Naive thymus-derived CD8-positive, alpha-beta T cell (primary cell): ENCODE measurements at regions not wholly inside any gene's neighbourhood (a gene's known extent, or its start where the extent isn't known, plus 50 kb on each side); places are given as distances from the start of the nearest gene placed in this dataset.

ENCODE experiments used
- ATAC-seq, 2 donors: fragments of 150-1000 bp; cut with Tn5 transposase in 1 of 2; sonication (Bioruptor Pico), chemical (Tn5 transposase) in 1 of 2; 1 replicate in 1 of 2; 2 replicates in 1 of 2; pipeline ENCODE4 v1.10.0; 2021; ENCODE audit warnings: mild to moderate bottlenecking in 2 of 2, moderate library complexity in 2 of 2
- POLR2A ChIA-PET: fragments of 350-600 bp; sonication (Branson Sonifier 250); formaldehyde crosslinking; loops from one replicate; lab custom pipeline; 2021; ENCODE audit warnings: antibody characterized with exemption; lab: Charles Lee
- DNase-seq, 10 donors: peaks; one replicate each; pipeline versions ENCODE4 v3.0.0 to v3.0.0-alpha.2; 2020 to 2022
- H3K27ac Mint-ChIP-seq, 10 donors: one replicate each; pipeline ENCODE4 v1.8.0; 2020 to 2022; ENCODE audit warnings: mild to moderate bottlenecking in 10 of 10, mixed read lengths in 10 of 10, moderate library complexity in 4 of 10, inconsistent platforms in 1 of 10
- H3K27me3 Mint-ChIP-seq, 5 donors: one replicate each; pipeline ENCODE4 v1.8.0; 2021 to 2022; ENCODE audit warnings: mixed read lengths in 5 of 5
- H3K36me3 Mint-ChIP-seq, 3 donors: one replicate each; pipeline ENCODE4 v1.8.0; 2020 to 2022; ENCODE audit warnings: mixed read lengths in 3 of 3, mild to moderate bottlenecking in 2 of 3, inconsistent platforms in 1 of 3
- H3K4me1 Mint-ChIP-seq, 4 donors: one replicate each; pipeline ENCODE4 v1.8.0; 2021 to 2022; ENCODE audit warnings: mixed read lengths in 4 of 4
- H3K4me3 Mint-ChIP-seq, 10 donors: one replicate each; pipeline ENCODE4 v1.8.0; 2020 to 2022; ENCODE audit warnings: mild to moderate bottlenecking in 10 of 10, mixed read lengths in 10 of 10, moderate library complexity in 6 of 10, inconsistent platforms in 1 of 10
- H3K9me3 Mint-ChIP-seq, 9 donors: one replicate each; pipeline ENCODE4 v1.8.0; 2020 to 2022; ENCODE audit warnings: mixed read lengths in 9 of 9, mild to moderate bottlenecking in 3 of 9, inconsistent platforms in 1 of 9, moderate library complexity in 1 of 9

DNA sequence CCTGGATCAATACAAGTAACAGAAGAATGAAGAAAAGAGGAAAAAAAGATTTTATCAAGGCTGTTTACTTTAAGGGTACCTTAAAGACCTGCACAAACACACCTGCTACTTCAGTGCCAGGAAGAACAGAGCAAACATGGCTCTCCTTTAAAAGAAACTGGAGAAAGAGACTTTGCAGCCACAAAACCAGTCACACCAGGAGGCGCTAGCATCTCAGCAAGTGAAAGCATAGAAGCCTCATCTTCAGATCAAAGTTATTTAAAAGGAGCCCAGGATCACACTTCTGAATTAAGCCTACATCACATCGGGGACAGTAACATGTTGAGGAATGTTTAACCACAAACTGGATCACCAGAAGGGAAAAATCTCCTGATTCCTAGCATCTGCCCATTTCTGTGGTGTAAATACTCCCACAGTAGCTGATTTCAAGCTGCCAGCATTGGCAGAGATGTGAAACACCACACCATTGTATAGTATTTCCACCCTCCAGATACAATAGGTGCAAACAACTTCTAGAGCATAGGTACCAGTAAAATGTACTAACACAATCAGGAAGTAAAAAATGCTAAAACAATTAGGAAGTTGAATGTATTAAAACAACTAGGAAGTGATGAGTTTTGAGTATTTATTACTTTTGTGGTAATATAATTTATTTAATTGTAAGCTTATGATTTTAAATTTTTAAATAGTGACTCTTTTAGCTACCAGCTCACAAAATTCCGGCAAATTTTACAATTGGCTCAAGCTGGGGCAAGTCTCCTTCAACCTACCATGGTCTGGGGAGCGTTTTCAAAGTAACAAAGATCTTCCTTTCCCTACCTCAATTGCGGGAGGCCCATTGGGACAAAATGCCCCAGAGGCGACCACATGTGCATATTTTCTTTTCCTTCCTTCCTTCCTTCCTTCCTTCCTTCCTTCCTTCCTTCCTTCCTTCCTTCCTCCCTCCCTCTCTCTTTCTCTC lies 105.3 kb upstream of the CLDN14 start:
- Mint-ChIP-seq H3K9me3 (no peaks in the 10 kb centered on the region), H3K27me3 (peaks cover 0 to 16% (median 4%) of the 10 kb centered on the region in 5 donors), H3K4me3 (no peak overlapping the region), H3K4me1 (peaks cover 4 to 15% (median 9%) of the 10 kb centered on the region in 4 donors), H3K27ac (peak overlapping the region in 1 of 10 donors; percentile 43), H3K36me3 (no peaks in the 10 kb centered on the region)
- ATAC-seq (peak in 1 of 2 donors; percentile 53), DNase-seq (peak in 8 of 10 donors; percentile 17 to 59 (median 42))
- POLR2A ChIA-PET = interaction anchor here (0.7 kb wide), 1 partner anchor 156 kb away, joined by 7 read pairs; no protein-coding TSS in a partner anchor

DNA sequence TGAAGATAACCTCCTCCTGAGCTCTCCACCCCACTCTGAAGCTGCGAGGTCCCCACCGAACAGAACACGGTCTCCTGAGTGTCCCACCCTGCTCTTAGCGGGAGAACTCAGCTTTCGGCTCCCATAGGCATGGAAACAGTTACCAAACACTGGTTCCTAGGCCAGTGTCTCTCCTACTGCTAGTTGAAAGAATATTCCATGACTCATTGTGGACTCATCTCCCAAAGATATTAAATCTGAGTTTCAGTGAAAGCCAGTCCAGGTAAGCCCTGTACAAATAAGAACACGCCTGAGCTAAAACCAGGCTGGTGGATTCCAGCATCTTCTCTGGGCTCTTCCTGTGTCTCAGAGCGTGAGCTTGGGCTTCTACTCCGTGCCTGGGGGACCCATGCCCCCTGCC lies 107.5 kb upstream of the CLDN14 start:
- Mint-ChIP-seq H3K4me1 (peaks cover 4 to 15% (median 9%) of the 10 kb centered on the region in 4 donors), H3K36me3 (no peaks in the 10 kb centered on the region), H3K27me3 (peaks cover 0 to 9% (median 2%) of the 10 kb centered on the region in 5 donors), H3K27ac (peak overlapping the region in 1 of 10 donors; percentile 32), H3K4me3 (no peak overlapping the region), H3K9me3 (no peaks in the 10 kb centered on the region)
- no peak for ATAC-seq
- POLR2A ChIA-PET = no interaction called here
- DNase-seq = no peak

DNA sequence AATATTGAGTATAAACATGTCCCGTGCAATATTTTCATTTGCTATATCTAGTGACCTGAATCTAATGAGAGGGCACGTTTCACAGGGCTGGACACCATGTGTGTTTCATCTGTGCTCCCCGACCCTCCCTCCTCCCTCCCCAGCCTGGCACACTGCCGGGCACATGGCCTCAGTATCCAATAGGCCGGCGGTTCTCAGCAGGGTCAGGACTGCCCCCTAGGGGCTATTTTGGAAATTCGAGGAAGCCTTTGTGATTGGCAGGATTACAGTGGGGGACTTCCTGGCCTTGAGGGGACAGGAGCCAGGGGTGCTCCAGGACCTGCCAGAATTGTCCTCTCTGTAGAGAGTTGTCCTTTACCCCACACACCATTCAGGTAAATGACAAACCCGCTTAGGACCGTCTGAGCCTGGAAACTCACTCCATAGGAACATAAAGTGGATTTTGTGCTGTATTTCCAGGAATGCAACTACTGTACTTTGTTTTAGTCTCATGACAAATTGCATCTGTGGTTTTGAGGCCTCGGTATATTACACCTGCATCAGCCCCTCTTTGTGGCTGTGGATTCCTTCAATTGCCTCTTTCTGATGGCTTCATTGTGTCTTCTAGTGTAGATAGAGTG lies 109.5 kb upstream of the SIM2 start:
- Mint-ChIP-seq H3K27ac (peak overlapping the region in 1 of 10 donors; percentile 7), H3K27me3 (peaks cover 0 to 17% (median 4%) of the 10 kb centered on the region in 5 donors), H3K4me3 (no peak overlapping the region), H3K36me3 (no peaks in the 10 kb centered on the region), H3K9me3 (no peaks in the 10 kb centered on the region), H3K4me1 (peaks cover 4 to 15% (median 9%) of the 10 kb centered on the region in 4 donors)
- DNase-seq (no peak), ATAC-seq (no peak)
- POLR2A ChIA-PET = no interaction called here

DNA sequence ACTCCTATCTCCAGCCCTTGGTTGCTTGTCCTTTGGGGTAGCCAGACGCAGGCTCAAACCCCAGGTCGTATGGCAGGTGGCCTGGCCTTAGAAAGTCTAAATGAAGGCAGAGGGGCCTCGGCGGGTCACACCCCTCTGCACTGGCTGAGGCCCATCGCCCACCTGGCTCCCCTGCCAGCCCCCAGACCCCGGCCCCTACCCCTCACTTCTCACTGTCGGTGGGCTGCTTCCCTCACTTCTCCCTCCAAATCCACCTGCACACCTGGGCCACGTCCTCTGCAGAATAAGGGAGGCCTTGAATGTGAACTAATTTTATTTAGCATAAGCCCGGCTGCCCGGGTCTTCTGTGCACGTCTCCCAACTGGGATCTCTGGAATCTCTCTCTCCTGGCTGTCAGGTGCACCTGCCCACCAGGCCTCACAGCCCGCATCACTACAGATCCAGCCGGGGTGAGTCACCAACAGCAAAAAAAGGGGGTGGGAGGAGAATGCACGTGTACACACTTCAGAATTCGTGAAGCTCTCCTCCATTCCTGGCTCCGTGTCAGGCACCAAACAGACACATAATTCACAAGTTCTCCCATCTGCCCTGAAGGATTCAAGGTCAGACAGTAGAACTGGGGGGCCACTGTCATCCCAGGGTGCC lies 107.5 kb upstream of the SIM2 start:
- Mint-ChIP-seq H3K4me3 (no peak overlapping the region), H3K36me3 (no peaks in the 10 kb centered on the region), H3K27ac (no peak overlapping the region), H3K4me1 (peaks cover 0 to 6% (median 1%) of the 10 kb centered on the region in 4 donors), H3K27me3 (peaks cover 0 to 19% (median 6%) of the 10 kb centered on the region in 5 donors), H3K9me3 (no peaks in the 10 kb centered on the region)
- DNase-seq (no peak), ATAC-seq (no peak)
- POLR2A ChIA-PET = no interaction called here

DNA sequence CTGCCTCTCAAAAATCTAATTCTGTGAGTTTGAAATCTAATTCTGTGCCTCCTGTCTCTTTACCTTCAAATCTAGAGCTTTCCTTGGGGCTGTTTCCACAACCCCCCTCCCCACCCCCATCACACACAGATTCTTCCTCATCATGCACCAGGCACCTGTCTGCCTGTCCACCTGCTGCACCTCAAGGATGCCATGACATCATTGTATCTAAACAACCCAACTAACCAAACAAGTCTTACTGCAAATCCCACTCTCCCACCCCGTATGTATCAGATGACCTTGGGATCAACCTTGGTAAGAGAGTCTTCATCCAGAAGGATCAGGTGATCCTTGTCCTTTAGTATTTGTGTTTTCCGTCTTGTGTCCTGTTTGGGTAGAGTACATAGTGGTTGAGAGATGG lies 102.7 kb upstream of the SIM2 start:
- DNase-seq (no peak), ATAC-seq (no peak)
- no peaks in the 10 kb centered on the region for H3K36me3 Mint-ChIP-seq
- H3K9me3 Mint-ChIP-seq = no peaks in the 10 kb centered on the region
- POLR2A ChIA-PET = no interaction called here
- peaks cover 0 to 9% (median 2%) of the 10 kb centered on the region in 4 donors for H3K4me1 Mint-ChIP-seq
- H3K27me3 Mint-ChIP-seq = peaks cover 0 to 19% (median 7%) of the 10 kb centered on the region in 5 donors
- no peak overlapping the region for H3K4me3 Mint-ChIP-seq
- peak overlapping the region in 2 of 10 donors; percentile 15 to 50 for H3K27ac Mint-ChIP-seq

DNA sequence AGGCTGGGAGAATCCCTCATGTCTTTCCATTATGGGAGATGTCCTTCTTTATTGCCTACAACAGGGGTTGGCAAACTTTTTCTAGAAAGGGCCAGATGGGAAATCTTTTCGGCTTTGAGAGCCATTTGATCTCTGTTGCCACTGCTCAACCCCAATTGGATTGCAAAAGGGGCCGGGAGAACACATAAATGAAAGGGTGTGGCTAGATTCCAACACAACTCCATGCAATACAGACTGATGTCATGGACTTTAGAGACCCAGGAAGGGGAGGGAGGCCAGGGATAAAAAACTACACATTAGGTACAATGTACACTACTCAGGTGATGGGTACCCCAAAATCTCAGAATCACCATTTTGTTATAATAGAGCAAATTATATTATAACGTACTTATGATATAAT lies 97.6 kb upstream of the SIM2 start:
- POLR2A ChIA-PET = no interaction called here
- peak overlapping the region; percentile 33 to 88 (median 72) for H3K27ac Mint-ChIP-seq
- H3K4me1 Mint-ChIP-seq = peaks cover 14 to 39% (median 22%) of the 10 kb centered on the region in 4 donors
- no peaks in the 10 kb centered on the region for H3K36me3 Mint-ChIP-seq
- DNase-seq (no peak), ATAC-seq (no peak)
- H3K9me3 Mint-ChIP-seq = no peaks in the 10 kb centered on the region
- H3K27me3 Mint-ChIP-seq = peaks cover 0 to 2% (median 0%) of the 10 kb centered on the region in 5 donors
- no peak overlapping the region for H3K4me3 Mint-ChIP-seq

DNA sequence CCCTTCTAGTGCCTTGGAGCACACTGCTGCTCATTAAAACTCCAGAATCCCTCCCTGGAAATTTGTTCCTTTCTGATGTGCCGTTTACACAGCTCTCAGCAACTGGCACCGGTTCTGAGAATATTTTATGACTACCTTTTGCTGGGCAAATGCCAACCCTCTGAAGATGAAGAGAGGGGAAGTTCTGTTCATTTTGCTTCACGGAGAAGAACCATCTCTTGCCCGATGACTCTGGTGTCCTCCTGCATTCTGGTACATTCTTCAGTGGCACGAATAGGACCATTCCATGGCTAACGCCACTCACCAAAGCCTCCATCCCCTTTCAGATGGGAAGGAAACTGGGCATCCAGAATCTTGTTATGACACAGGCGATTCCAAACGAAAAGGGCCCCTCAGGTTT lies 96.2 kb upstream of the SIM2 start:
- POLR2A ChIA-PET = no interaction called here
- H3K4me3 Mint-ChIP-seq = peak overlapping the region; percentile 51 to 78 (median 72)
- H3K27me3 Mint-ChIP-seq = peaks cover 0 to 2% (median 0%) of the 10 kb centered on the region in 5 donors
- ATAC-seq = peak in 1 of 2 donors; percentile 52
- DNase-seq = peak in 3 of 10 donors; percentile 24 to 32 (median 31)
- peaks cover 14 to 39% (median 22%) of the 10 kb centered on the region in 4 donors for H3K4me1 Mint-ChIP-seq
- peak overlapping the region; percentile 88 to 97 (median 95) for H3K27ac Mint-ChIP-seq
- no peaks in the 10 kb centered on the region for H3K9me3 Mint-ChIP-seq
- H3K36me3 Mint-ChIP-seq = no peaks in the 10 kb centered on the region

DNA sequence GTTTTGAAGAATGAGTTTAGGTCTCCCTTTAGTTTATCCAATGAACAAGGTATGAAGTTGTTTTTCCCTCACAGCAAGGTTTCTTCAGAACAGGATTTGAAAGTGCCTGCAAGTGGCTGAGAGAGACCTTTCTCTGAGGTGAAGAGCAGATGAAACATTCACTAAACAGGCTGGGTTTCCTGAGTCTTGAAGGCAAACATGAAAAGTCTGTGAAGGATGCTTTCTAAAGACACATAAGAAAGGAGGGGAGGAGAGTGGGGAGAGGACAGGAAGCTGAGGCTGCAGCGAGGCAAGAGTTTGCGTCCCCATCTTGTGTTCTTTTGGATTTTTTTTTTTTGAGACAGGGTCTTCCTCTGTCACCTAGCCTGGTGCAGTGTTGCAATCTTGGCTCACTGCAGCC lies 95.7 kb upstream of the SIM2 start:
- Mint-ChIP-seq H3K9me3 (no peaks in the 10 kb centered on the region), H3K27me3 (no peaks in the 10 kb centered on the region), H3K27ac (peak overlapping the region; percentile 88 to 97 (median 95)), H3K4me1 (peaks cover 14 to 39% (median 22%) of the 10 kb centered on the region in 4 donors), H3K36me3 (no peaks in the 10 kb centered on the region), H3K4me3 (peak overlapping the region; percentile 51 to 78 (median 72))
- peak in 6 of 10 donors; percentile 18 to 81 (median 52) for DNase-seq
- peak; percentile 96 to 99 for ATAC-seq
- POLR2A ChIA-PET = no interaction called here

DNA sequence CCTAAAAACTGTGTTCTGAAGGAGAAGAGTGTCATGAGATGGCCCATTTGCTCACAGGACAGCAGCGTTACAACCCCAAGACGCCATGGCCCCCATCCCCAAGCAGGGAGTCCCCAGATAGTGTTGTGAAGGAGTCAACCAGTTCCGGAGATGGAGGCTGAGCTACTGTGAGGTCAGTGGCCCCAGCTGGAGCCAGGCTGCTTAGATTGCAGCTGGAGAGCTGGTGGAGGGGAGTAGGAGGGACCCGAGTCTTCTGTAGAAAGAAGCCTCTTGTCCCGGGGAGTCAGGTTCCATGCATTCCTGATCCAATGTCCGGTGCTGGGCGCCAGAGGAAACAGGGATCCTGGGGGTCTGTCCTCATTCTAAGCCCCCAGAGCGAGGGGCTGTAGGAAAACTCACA lies 93.5 kb upstream of the SIM2 start:
- Mint-ChIP-seq H3K27me3 (no peaks in the 10 kb centered on the region), H3K9me3 (peaks cover 0 to 13% (median 8%) of the 10 kb centered on the region in 9 donors), H3K27ac (peak overlapping the region in 7 of 10 donors; percentile 5 to 91 (median 79)), H3K36me3 (peaks cover 0 to 11% (median 0%) of the 10 kb centered on the region in 3 donors), H3K4me1 (peaks cover 14 to 32% (median 22%) of the 10 kb centered on the region in 4 donors), H3K4me3 (no peak overlapping the region)
- POLR2A ChIA-PET = no interaction called here
- DNase-seq (no peak), ATAC-seq (no peak)

DNA sequence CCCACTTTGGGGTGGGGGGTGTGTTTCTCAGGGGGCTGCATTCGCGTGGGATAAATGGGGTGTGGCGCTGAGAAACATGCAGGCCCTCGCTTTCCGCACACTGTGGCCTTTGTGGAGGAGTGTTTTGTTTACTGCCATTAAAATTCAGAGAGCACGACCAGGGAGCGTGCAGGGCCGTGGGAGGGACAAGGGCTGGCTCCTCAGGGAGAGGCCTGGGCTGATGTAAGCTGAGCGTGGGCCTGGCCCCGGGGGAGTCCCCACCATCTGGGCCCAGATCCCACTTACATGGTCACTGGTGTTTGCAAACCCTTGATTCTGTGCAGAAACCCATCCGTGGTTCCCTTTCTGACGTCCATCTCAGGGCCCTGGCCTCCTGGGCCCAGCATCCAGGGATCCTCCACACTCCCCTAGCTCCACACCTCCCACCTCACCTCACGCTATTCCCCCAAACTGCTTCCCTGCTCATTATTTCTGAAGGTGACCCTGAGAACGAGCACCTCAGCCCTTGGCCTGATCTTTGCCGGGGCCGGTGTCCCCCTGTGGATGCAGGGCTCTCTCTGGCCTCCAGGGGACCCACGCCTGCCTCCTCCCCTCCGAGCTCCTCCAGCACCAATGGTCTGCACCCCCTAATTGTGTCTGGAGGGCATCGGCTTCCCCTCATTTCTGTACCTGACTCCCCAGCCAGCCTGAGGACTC lies 92.5 kb upstream of the SIM2 start:
- no peak for ATAC-seq
- peaks cover 0 to 14% (median 0%) of the 10 kb centered on the region in 3 donors for H3K36me3 Mint-ChIP-seq
- H3K4me1 Mint-ChIP-seq = peaks cover 14 to 28% (median 21%) of the 10 kb centered on the region in 4 donors
- DNase-seq = no peak
- no peaks in the 10 kb centered on the region for H3K27me3 Mint-ChIP-seq
- peaks cover 0 to 14% (median 9%) of the 10 kb centered on the region in 9 donors for H3K9me3 Mint-ChIP-seq
- H3K27ac Mint-ChIP-seq = peak overlapping the region in 4 of 10 donors; percentile 21 to 86 (median 52)
- POLR2A ChIA-PET = no interaction called here
- H3K4me3 Mint-ChIP-seq = no peak overlapping the region

DNA sequence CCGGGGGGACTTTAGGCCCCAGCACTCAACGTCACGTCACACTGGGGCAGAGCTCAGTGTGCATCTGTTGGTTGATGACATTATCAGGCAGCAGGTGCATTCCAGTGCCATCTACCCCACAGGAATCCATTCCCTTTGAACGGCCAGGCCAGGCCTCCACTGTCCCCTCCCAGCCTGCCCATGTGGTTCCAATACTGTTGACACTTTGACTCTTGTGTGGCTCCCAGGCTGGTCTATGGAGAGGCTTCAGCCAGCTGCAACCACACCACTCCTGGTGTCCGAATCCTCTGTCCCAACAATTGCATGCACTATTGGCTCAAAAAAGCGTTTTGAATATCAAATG lies 92.0 kb upstream of the SIM2 start:
- Mint-ChIP-seq H3K36me3 (peaks cover 0 to 14% (median 0%) of the 10 kb centered on the region in 3 donors), H3K4me1 (peaks cover 14 to 28% (median 20%) of the 10 kb centered on the region in 4 donors), H3K27ac (peak overlapping the region in 3 of 10 donors; percentile 53 to 86 (median 67)), H3K4me3 (no peak overlapping the region), H3K9me3 (peaks cover 0 to 14% (median 9%) of the 10 kb centered on the region in 9 donors), H3K27me3 (peaks cover 0 to 2% (median 0%) of the 10 kb centered on the region in 5 donors)
- ATAC-seq (no peak), DNase-seq (no peak)
- POLR2A ChIA-PET = no interaction called here
